Gastroesophageal sphincter (tissue), 4 donors: ENCODE measurements at regions not wholly inside any gene's neighbourhood (a gene's known extent, or its start where the extent isn't known, plus 50 kb on each side); places are given as distances from the start of the nearest gene placed in this dataset.
"Not testable (repeated sequence)": the region's sequence is repeated elsewhere in the genome, so short reads cannot be mapped to it uniquely, and the experiment has no call there.

Experiments used
- ATAC-seq: fragments of 150-250 bp; one replicate; pipeline ENCODE4 v1.9.1; 2016; ENCODE audit warnings: mild to moderate bottlenecking, moderate library complexity
- H3K27ac ChIP-seq, 4 donors: fragments of 200-600 bp; sonication (generic) in 3 of 4; 1 replicate in 3 of 4; 2 replicates in 1 of 4; pipeline ENCODE4 v1.5.1; 2016 to 2019
- H3K27me3 ChIP-seq: fragments of 200-600 bp; sonication (generic); one replicate; pipeline ENCODE4 v1.5.1; 2019
- H3K36me3 ChIP-seq, 2 donors: fragments of 200-600 bp; sonication (generic); one replicate each; pipeline ENCODE4 v1.5.1; 2019; ENCODE audit warnings: control low read depth in 1 of 2
- H3K4me1 ChIP-seq, 3 donors: fragments of 200-600 bp; sonication (generic); 1 replicate in 2 of 3; 2 replicates in 1 of 3; pipeline ENCODE4 v1.5.1; 2016 to 2019; ENCODE audit warnings: control low read depth in 2 of 3
- H3K4me3 ChIP-seq, 2 donors: fragments of 200-600 bp; sonication (generic); one replicate each; pipeline ENCODE4 v1.5.1; 2019; ENCODE audit warnings: mild to moderate bottlenecking in 1 of 2, moderate library complexity in 1 of 2
- H3K9me3 ChIP-seq, 3 donors: fragments of 200-600 bp; sonication (generic); one replicate each; pipeline ENCODE4 v1.5.1; 2017 to 2019; ENCODE audit warnings: control low read depth in 2 of 3
- CTCF ChIP-seq, 4 experiments: fragments of 200-600 bp in 2 of 4; fragments of 450-650 bp in 2 of 4; sonication (generic) in 1 of 4; IDR thresholded peaks; one replicate each; pipeline ENCODE4 v1.5.1; 2017 to 2019; ENCODE audit warnings: antibody characterized with exemption in 4 of 4, mild to moderate bottlenecking in 2 of 4, moderate library complexity in 2 of 4
- EP300 ChIP-seq: sonication (generic); formaldehyde crosslinking; IDR thresholded peaks from one replicate; pipeline ENCODE4 v1.6.1; 2017; ENCODE audit warnings: antibody characterized with exemption, mild to moderate bottlenecking
- POLR2A ChIP-seq, 2 donors: fragments of 450-650 bp; IDR thresholded peaks; one replicate each; pipeline ENCODE4 v1.6.1; 2017; ENCODE audit warnings: antibody characterized with exemption in 2 of 2, mild to moderate bottlenecking in 2 of 2, moderate library complexity in 1 of 2
- POLR2AphosphoS5 ChIP-seq: sonication (generic); formaldehyde crosslinking; IDR thresholded peaks from one replicate; pipeline ENCODE4 v1.6.1; 2017; ENCODE audit warnings: antibody characterized with exemption
- WGBS, 2 donors: methylation state at CpG; one replicate each; pipeline ENCODE4 v1.1.5; 2018; ENCODE audit warnings: low coverage in 1 of 2; 5-methylcytosine and 5-hydroxymethylcytosine counted together

DNA sequence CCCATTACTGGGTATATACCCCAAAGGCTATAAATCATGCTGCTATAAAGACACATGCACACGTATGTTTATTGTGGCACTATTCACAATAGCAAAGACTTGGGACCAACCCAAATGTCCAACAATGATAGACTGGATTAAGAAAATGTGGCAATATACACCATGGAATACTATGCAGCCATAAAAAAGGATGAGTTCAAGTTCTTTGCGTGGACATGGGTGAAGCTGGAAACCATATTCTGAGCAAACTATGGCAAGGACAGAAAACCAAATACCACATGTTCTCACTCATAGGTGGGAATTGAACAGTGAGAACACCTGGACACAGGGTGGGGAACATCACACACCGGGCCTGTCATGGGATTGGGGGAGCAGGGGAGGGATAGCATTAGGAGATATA is 54.4 kb upstream of the MUCL1 start:
- H3K4me1 ChIP-seq, H3K27me3 ChIP-seq, ATAC-seq, H3K27ac ChIP-seq, H3K4me3 ChIP-seq, H3K9me3 ChIP-seq, H3K36me3 ChIP-seq: not testable (repeated sequence)
- 86 to 97% methylated on average over 1 to 3 of the region's 3 CpGs for WGBS, 2 donors

DNA sequence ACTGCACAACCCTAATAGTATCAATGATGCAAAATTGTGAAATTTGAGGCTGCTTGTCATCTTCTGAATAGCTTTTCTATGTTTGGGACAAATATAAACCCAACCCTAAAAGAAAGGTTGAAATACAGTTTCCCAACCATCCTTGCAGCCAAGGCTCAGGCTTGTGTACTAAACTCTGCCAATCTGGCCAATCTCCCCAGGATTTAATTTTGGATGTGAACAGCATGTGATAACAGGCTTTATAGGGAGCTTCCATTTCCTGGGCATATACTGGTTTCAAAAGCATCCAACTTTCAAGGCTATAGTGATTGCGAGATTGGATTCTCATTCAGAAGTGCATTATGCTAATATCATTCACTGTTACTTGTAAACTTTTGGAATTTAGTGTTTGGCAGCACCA is 55.7 kb upstream of the MUCL1 start:
- no peak for ATAC-seq
- Histone ChIP-seq H3K4me3 (no peak overlapping the region), H3K9me3 (no peaks in the 10 kb centered on the region), H3K27ac (no peak overlapping the region), H3K27me3 (no peaks in the 10 kb centered on the region), H3K4me1 (no peaks in the 10 kb centered on the region), H3K36me3 (no peaks in the 10 kb centered on the region)
- WGBS, 2 donors = 90% methylated on average over 1 of the region's 1 CpG; no CpG with 5 or more reads in 1 of the 2 donors
- TF ChIP-seq POLR2A (IDR thresholded peaks at IDR 0.05) = no peak
- no peak for TF ChIP-seq CTCF (IDR thresholded peaks at IDR 0.05)
- TF ChIP-seq POLR2AphosphoS5 = no peak
- TF ChIP-seq EP300 = no peak

GRCh38 chr12:54796991-54797390 is 57.3 kb upstream of the MUCL1 start:
- no peak overlapping the region for H3K27ac ChIP-seq
- TF ChIP-seq EP300 (no peak), CTCF (IDR thresholded peaks at IDR 0.05) (no peak), POLR2AphosphoS5 (no peak), POLR2A (IDR thresholded peaks at IDR 0.05) (no peak)
- no peaks in the 10 kb centered on the region for H3K9me3 ChIP-seq
- H3K27me3 ChIP-seq = no peaks in the 10 kb centered on the region
- no peak overlapping the region for H3K4me3 ChIP-seq
- no peaks in the 10 kb centered on the region for H3K4me1 ChIP-seq
- no peaks in the 10 kb centered on the region for H3K36me3 ChIP-seq
- WGBS, 2 donors = 71 to 92% methylated on average over 1 to 2 of the region's 2 CpGs
- no peak for ATAC-seq

DNA sequence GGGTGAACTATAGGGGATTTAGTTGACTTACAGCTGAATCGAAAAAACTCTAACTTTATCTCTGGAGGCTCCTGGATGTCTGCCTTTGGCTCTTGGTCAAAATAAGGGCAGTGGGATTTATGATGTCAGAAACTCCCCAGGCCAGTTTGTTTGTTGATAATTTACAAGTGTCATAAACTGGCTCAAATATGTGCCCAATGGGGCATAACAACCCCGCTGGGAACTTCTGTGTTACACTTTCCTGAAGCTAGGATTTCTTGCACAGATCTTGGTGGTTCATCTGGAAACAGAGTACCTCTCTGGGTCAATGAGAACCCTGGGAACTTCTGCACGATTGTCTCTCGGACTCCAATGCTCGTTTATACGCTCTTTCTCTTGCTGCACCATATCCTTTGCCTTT is 58.7 kb upstream of the MUCL1 start:
- Histone ChIP-seq H3K36me3 (no peaks in the 10 kb centered on the region), H3K4me3 (no peak overlapping the region), H3K9me3 (no peaks in the 10 kb centered on the region), H3K27me3 (no peaks in the 10 kb centered on the region), H3K27ac (no peak overlapping the region), H3K4me1 (no peaks in the 10 kb centered on the region)
- no peak for ATAC-seq
- TF ChIP-seq EP300 (no peak), CTCF (IDR thresholded peaks at IDR 0.05) (no peak), POLR2AphosphoS5 (no peak), POLR2A (IDR thresholded peaks at IDR 0.05) (no peak)
- WGBS, 2 donors = 75 to 79% methylated on average over 6 of the region's 6 CpGs

DNA sequence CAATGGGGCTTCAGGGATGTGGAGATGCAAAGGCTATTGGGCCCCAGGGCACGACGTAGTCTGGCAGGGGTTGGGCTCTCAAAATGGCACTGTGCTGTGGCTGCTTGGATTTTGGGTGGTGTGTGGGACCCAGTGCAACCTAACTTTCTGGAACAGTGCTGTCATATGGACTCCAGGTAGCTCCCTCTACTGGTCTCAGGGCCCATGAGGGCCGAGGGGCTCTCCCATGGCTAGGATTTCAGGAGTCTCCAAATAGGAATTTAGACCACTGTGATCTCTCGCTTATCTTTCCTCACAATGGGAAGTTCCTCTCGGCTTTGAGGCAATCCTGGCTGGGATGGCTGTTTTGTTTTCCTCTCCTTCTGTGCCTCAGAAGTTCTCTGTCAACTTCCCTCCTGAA is 68.2 kb upstream of the MUCL1 start:
- no peak overlapping the region for H3K4me3 ChIP-seq
- TF ChIP-seq EP300 (no peak), POLR2AphosphoS5 (no peak), CTCF (IDR thresholded peaks at IDR 0.05) (no peak), POLR2A (IDR thresholded peaks at IDR 0.05) (no peak)
- H3K36me3 ChIP-seq = no peaks in the 10 kb centered on the region
- H3K27ac ChIP-seq = no peak overlapping the region
- no peaks in the 10 kb centered on the region for H3K4me1 ChIP-seq
- H3K9me3 ChIP-seq = peaks cover 0 to 42% (median 0%) of the 10 kb centered on the region in 3 donors
- 29 to 66% methylated on average over 1 to 5 of the region's 5 CpGs for WGBS, 2 donors
- no peak for ATAC-seq
- no peaks in the 10 kb centered on the region for H3K27me3 ChIP-seq

GRCh38 chr12:54784115-54784514 is 70.2 kb upstream of the MUCL1 start:
- Histone ChIP-seq H3K27me3 (no peaks in the 10 kb centered on the region), H3K9me3 (peaks cover 0 to 42% (median 0%) of the 10 kb centered on the region in 3 donors), H3K27ac (no peak overlapping the region), H3K4me1 (no peaks in the 10 kb centered on the region), H3K4me3 (no peak overlapping the region), H3K36me3 (no peaks in the 10 kb centered on the region)
- no peak for ATAC-seq
- TF ChIP-seq CTCF (IDR thresholded peaks at IDR 0.05) (no peak), POLR2AphosphoS5 (no peak), EP300 (no peak), POLR2A (IDR thresholded peaks at IDR 0.05) (no peak)

DNA sequence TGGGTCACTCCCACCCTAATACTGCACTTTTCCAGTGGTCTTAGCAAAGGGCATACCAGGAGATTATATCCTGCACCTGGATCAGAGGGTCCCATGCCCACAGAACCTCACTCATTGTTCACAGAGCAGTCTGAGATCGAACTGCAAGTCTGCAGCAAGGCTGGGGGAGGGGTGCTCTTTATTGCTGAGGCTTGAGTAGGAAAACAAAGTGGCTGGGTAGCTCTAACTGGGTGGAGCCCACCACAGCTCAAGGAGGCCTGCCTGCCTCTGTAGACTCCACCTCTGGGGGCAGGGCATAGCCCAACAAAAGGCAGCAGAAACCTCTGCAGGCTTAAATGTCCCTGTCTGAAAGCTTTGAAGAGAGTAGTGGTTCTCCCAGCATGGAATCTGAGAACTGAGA is 77.3 kb upstream of the MUCL1 start:
- not testable (repeated sequence) for H3K36me3 ChIP-seq, H3K27ac ChIP-seq, H3K27me3 ChIP-seq, ATAC-seq, H3K4me1 ChIP-seq, H3K4me3 ChIP-seq, H3K9me3 ChIP-seq
- no CpG with 5 or more reads among the region's 1 CpG for WGBS, 2 donors
